ENCODE measurements at regions not wholly inside any gene's neighbourhood (a gene's known extent, or its start where the extent isn't known, plus 50 kb on each side); places are given as distances from the start of the nearest gene placed in this dataset.

GRCh38 chr1:29971703-29972102 is 735.4 kb downstream of the PTPRU start:
- no peaks in the 10 kb centered on the region for H3K9me2 ChIP-seq (ENCODE audit: insufficient read depth)
- no peak overlapping the region for H2AFZ ChIP-seq (ENCODE audit: low read depth, low read length, poor library complexity, severe bottlenecking)
- peaks cover 47% of the 10 kb centered on the region; the same call in 1 of the 2 replicates for H3K27me3 ChIP-seq (ENCODE audit: insufficient read depth, low read length)
- H3K4me3 ChIP-seq (replicated peaks in 1 of 2; ENCODE audit: low read depth in 1 of 2, low read length in 2 of 2), result no peak overlapping the region
- ChIA-PET CTCF (no interaction called here), POLR2A (no interaction called here), RAD21 (ENCODE audit: low non-redundant PET in 1 of 2, low total read pairs in 2 of 2, uncharacterized antibody in 2 of 2, unreplicated experiment in 2 of 2) (no interaction called here)
- H3K4me1 ChIP-seq (ENCODE audit: control insufficient read depth in 1 of 2, insufficient read depth in 2 of 2, low read length in 2 of 2), result peaks cover 0 to 18% of the 10 kb centered on the region in 2 experiments; a peak in 3 of 4 replicates
- H3K9me3 ChIP-seq (ENCODE audit: control insufficient read depth in 1 of 2, insufficient read depth in 1 of 2, low read depth in 1 of 2, low read length in 2 of 2), result no peaks in the 10 kb centered on the region; a peak in 1 of 4 replicates
- TF ChIP-seq EGR1 (IDR thresholded peaks at IDR 0.05; ENCODE audit: low read depth) (no peak), POLR2AphosphoS5 (IDR thresholded peaks at IDR 0.05; ENCODE audit: low read depth, low read length) (no peak), CBX3 (IDR thresholded peaks at IDR 0.05; ENCODE audit: low read depth) (no peak), JUND (IDR thresholded peaks at IDR 0.05) (no peak), ZNF274 (IDR thresholded peaks at IDR 0.05; ENCODE audit: low read depth, low read length) (no peak), CEBPB (IDR thresholded peaks at IDR 0.05; ENCODE audit: low read depth) (no peak), EZH2phosphoT487 (IDR thresholded peaks at IDR 0.05; ENCODE audit: borderline replicate concordance) (no peak), EZH2 (IDR thresholded peaks at IDR 0.05) (no peak)
- TF ChIP-seq, protein P1, sequence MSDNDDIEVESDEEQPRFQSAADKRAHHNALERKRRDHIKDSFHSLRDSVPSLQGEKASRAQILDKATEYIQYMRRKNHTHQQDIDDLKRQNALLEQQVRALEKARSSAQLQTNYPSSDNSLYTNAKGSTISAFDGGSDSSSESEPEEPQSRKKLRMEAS (IDR thresholded peaks at IDR 0.05), result no peak
- TF ChIP-seq, protein P2, sequence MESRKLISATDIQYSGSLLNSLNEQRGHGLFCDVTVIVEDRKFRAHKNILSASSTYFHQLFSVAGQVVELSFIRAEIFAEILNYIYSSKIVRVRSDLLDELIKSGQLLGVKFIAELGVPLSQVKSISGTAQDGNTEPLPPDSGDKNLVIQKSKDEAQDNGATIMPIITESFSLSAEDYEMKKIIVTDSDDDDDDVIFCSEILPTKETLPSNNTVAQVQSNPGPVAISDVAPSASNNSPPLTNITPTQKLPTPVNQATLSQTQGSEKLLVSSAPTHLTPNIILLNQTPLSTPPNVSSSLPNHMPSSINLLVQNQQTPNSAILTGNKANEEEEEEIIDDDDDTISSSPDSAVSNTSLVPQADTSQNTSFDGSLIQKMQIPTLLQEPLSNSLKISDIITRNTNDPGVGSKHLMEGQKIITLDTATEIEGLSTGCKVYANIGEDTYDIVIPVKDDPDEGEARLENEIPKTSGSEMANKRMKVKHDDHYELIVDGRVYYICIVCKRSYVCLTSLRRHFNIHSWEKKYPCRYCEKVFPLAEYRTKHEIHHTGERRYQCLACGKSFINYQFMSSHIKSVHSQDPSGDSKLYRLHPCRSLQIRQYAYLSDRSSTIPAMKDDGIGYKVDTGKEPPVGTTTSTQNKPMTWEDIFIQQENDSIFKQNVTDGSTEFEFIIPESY (IDR thresholded peaks at IDR 0.05; ENCODE audit: extremely low read depth, insufficient replicate concordance, low read length), result no peak
- ATAC-seq (no peak), DNase-seq (ENCODE audit: low read depth, low spot score) (no peak)
- H3K79me2 ChIP-seq (ENCODE audit: insufficient read depth, low read length), result no peaks in the 10 kb centered on the region
- no peaks in the 10 kb centered on the region for H3K36me3 ChIP-seq (ENCODE audit: control insufficient read depth in 1 of 2, insufficient read depth in 2 of 2, low read length in 2 of 2)
- H3K4me2 ChIP-seq (ENCODE audit: low read length), result no peak overlapping the region
- no peak overlapping the region for H3K27ac ChIP-seq (ENCODE audit: low read depth, low read length)
- BruUV-seq (replicated peaks), result no TSS peak
- intact Hi-C loops (cut with micrococcal nuclease), result no loop called here
- H4K20me1 ChIP-seq (ENCODE audit: insufficient read depth), result no peaks in the 10 kb centered on the region
- no peak overlapping the region for H3K9ac ChIP-seq (ENCODE audit: low read length)

Measured in HCT116 (cell line).